Erythroblast (primary cell): ENCODE measurements at regions not wholly inside any gene's neighbourhood (a gene's known extent, or its start where the extent isn't known, plus 50 kb on each side); places are given as distances from the start of the nearest gene placed in this dataset.

Experiments
- DNase-seq, 2 experiments: peaks; one replicate each; lab custom pipeline; 2025; lab: John Stamatoyannopoulos, UW
- GATA1 ChIP-seq: IDR thresholded peaks from 2 replicates; pipeline ENCODE4 v1.6.1; 2011; ENCODE audit warnings: low read depth, mild to moderate bottlenecking, control low read depth, low read length, moderate library complexity
- POLR2A ChIP-seq: IDR thresholded peaks from 2 replicates; pipeline ENCODE4 v1.6.1; 2011; ENCODE audit warnings: mild to moderate bottlenecking, low read length

GRCh38 chr9:79021084-79021483 lies 550.7 kb upstream of the TLE4 start:
- TF ChIP-seq POLR2A (no peak), GATA1 (no peak)
- DNase-seq = no peak

DNA sequence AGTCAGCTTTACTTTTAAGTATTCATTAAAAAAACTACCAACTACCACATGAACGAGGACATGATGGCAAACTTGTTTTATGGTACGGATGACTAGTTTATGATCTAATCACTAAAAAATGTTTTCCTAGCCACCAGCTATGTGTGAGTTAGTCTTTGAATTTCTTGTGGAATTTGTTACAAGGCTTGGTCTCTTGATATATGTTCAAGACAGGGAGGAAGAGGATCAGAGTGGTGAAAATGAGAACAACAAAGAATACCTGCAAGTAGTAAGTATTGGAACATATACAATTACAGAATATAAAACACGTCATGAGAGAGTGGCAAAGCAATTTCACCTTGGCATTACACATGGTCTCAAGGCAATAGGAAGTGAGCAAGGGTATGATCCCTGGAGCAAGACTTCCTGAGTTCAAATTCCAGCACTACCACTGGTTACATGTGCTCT lies 548.6 kb upstream of the TLE4 start:
- DNase-seq = no peak
- TF ChIP-seq POLR2A (no peak), GATA1 (no peak)

- TF ChIP-seq GATA1 (no peak), POLR2A (no peak)
- DNase-seq = no peak
Measured at GRCh38 chr9:79026316-79026715, 545.4 kb upstream of the TLE4 start.

- DNase-seq = no peak
- TF ChIP-seq POLR2A = no peak
- TF ChIP-seq GATA1 = no peak
Measured at GRCh38 chr9:79028101-79028500, 543.7 kb upstream of the TLE4 start.

DNA sequence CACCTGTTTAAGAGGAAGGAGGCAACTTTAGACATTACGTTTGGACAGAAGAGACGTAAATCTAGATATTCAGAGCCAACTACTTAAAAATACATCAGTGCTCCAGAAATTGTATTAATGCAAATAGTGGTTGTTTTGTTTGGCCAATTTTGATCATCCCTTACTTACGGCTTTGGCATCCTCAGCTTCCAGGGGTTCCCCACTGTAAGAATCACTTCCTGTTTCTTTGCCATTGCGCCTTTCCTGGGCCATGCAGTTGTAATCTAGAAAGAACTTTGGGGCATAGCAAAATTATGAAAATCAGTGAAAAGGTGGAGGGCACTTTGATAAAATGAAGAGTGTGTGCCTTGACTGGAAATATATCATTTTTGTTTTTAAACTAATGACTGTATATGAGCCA lies 537.2 kb upstream of the TLE4 start:
- TF ChIP-seq GATA1 (no peak), POLR2A (no peak)
- no peak for DNase-seq

DNA sequence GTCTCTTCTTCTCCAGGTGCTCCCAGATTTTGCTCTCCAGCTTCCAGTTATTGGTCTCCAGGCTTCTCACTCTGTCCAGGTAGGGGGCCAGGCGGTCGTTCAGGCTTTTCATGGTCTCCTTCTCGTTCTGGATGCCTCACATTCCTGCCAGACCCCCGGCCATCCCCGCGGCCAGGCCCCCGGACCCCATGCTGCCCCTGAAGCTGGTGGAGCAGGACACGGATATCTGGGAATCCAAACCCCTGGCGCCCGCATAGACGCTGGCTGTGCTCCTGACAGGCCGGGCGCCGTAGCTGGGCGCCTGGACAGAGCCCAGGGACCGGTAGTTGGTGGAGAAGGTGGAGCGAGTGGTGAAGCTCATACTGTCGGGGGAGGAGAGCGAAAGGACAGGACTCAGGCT lies 534.4 kb upstream of the TLE4 start:
- TF ChIP-seq GATA1 (no peak), POLR2A (no peak)
- DNase-seq = no peak

DNA sequence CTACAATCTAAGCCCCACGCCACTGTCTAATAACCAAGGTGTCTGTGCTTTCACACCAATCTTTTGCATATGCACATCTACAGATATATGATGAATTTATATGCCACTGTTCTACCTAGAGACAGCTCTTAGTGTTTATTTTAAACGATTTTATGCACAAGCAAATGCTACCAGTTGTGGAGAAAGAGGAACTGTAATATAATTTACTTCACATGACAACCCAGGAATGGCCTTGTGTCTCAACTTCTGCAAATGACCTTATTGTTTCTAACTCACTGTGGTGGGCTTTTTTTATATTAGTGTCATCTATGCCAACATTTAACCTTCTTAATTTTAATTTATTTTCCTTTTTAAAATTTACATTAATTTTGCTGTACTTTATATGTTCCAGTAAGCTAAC lies 531.1 kb upstream of the TLE4 start:
- DNase-seq = no peak
- no peak for TF ChIP-seq GATA1
- TF ChIP-seq POLR2A = no peak

DNA sequence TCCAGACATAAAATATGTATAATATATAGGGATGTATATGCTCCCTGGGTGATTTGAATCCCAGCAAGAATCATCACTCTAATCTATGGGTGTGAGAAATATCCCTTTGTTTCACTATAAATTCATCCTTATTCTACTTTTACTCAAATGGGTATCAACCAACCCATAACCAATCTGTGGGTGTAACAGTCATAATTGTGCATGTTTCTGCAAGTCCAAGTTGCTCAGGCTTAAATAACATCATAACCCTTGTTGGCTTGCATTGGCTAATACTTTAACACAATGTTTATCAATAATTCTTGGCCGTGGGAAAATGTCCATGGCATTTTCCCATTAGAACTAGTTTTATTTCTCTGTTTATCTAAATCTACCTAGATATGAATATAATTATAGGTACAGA lies 530.5 kb upstream of the TLE4 start:
- DNase-seq = no peak
- no peak for TF ChIP-seq GATA1
- no peak for TF ChIP-seq POLR2A

GRCh38 chr9:79043916-79044315 lies 527.8 kb upstream of the TLE4 start:
- TF ChIP-seq POLR2A (no peak), GATA1 (no peak)
- DNase-seq = no peak

DNA sequence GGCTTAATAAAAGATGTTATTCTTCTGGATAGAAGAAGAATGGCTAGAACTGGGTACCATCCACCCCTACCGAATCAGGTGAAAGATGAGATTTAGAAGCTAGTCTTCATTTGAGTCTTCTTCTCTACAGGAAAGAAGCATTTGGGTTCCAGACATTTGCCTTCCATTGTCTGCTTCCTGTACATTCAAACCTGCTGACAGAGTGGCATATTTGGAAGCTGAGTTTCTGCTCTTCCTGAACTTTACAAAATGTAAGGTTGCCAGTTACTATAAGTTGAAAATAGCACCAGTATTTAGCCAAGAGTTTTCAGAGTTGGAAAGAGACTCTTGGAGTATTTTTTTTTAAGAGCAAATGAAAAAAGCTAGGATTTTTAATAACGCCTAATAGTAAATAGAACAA lies 525.4 kb upstream of the TLE4 start:
- no peak for TF ChIP-seq GATA1
- no peak for TF ChIP-seq POLR2A
- DNase-seq = no peak

GRCh38 chr9:79049371-79049770 lies 522.4 kb upstream of the TLE4 start:
- TF ChIP-seq POLR2A = no peak
- no peak for TF ChIP-seq GATA1
- no peak for DNase-seq

- DNase-seq = no peak
- no peak for TF ChIP-seq GATA1
- TF ChIP-seq POLR2A = no peak
Measured at GRCh38 chr9:79053598-79053997, 518.2 kb upstream of the TLE4 start.

DNA sequence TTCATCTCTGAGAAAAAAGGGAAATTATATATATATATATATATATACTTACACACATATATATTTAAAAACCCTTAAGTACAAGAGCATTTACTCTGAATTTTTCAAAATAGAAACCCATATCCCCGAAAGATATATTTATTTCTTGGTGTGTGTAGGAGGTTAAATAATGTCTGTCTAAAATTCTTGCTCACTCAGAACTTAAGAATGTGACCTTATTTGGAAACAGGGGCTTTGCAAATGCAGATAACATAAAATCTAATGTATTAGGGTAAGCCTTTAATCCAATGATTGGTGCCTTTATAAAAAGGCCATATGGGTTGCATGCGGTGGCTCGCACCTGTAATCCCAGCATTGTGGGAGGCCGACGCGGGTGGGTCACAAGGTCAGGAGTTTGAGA lies 517.3 kb upstream of the TLE4 start:
- no peak for DNase-seq

DNA sequence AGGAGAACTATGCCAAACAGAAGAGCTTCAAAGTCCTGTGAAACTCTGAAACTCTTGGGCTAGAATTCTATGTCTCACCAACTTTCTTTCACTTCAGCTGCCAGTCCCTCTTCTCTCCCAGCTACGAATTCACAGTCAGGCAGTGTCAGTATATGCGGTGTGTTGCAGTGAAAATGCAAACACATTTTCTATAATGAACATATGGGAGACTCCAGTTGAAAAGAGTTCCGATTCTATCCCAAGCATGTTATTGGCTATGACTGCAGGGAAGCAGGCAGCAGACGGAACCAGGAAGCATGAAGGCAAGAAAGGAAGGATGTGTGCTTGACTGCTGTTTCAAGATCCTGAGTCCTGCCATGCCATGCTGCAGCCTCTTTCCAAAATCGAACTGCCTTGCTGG lies 515.7 kb upstream of the TLE4 start:
- no peak for DNase-seq
- TF ChIP-seq GATA1 (no peak), POLR2A (no peak)

More for the DNA sequence above, 517.3 kb upstream of the TLE4 start:
- TF ChIP-seq POLR2A (no peak), GATA1 (no peak)

GRCh38 chr9:79057576-79057975 lies 514.2 kb upstream of the TLE4 start:
- DNase-seq = no peak
- no peak for TF ChIP-seq GATA1
- no peak for TF ChIP-seq POLR2A
